ENCODE measurements at regions not wholly inside any gene's neighbourhood (a gene's known extent, or its start where the extent isn't known, plus 50 kb on each side); places are given as distances from the start of the nearest gene placed in this dataset.
A peak's percentile ranks its signal among the peaks of the same experiment; 100 is the strongest.

GRCh38 chr7:117972606-117973005, 99.4 kb upstream of the CTTNBP2 start:
- DNase-seq (ENCODE audit: low read depth), result no peak

GRCh38 chr7:117973975-117974374, 100.7 kb upstream of the CTTNBP2 start:
- no peak for DNase-seq (ENCODE audit: low read depth)

GRCh38 chr7:117974891-117975290, 101.7 kb upstream of the CTTNBP2 start:
- no peak for DNase-seq (ENCODE audit: low read depth)

- DNase-seq (ENCODE audit: low read depth), result no peak
Observed at GRCh38 chr7:117975476-117975875, 102.2 kb upstream of the CTTNBP2 start.

- DNase-seq (ENCODE audit: low read depth), result no peak
Observed at GRCh38 chr7:117979954-117980497, 106.8 kb upstream of the CTTNBP2 start.

GRCh38 chr7:117982071-117983055, 109.1 kb upstream of the CTTNBP2 start:
- DNase-seq (ENCODE audit: low read depth), result no peak

GRCh38 chr7:117986645-117987269, 113.5 kb upstream of the CTTNBP2 start:
- no peak for DNase-seq (ENCODE audit: low read depth)

- no peak for DNase-seq (ENCODE audit: low read depth)
Observed at GRCh38 chr7:117990834-117991233, 117.6 kb upstream of the CTTNBP2 start.

GRCh38 chr7:117992635-117993376, 119.6 kb upstream of the CTTNBP2 start:
- DNase-seq (ENCODE audit: low read depth), result no peak

- DNase-seq (ENCODE audit: low read depth), result peak; percentile 74
Observed at GRCh38 chr7:117993377-117994003, 120.2 kb upstream of the CTTNBP2 start.

GRCh38 chr7:117995850-117996650, 122.8 kb upstream of the CTTNBP2 start:
- peak; percentile 53 for DNase-seq (ENCODE audit: low read depth)

- DNase-seq (ENCODE audit: low read depth), result peak; percentile 75
Observed at GRCh38 chr7:117997862-117998825, 124.9 kb upstream of the CTTNBP2 start.

- DNase-seq (ENCODE audit: low read depth), result no peak
Observed at GRCh38 chr7:118000480-118001202, 127.4 kb upstream of the CTTNBP2 start.

GRCh38 chr7:118003476-118003875, 130.2 kb upstream of the CTTNBP2 start:
- no peak for DNase-seq (ENCODE audit: low read depth)

GRCh38 chr7:118005026-118005425, 131.8 kb upstream of the CTTNBP2 start:
- no peak for DNase-seq (ENCODE audit: low read depth)

GRCh38 chr7:118006979-118007378, 133.7 kb upstream of the CTTNBP2 start:
- DNase-seq (ENCODE audit: low read depth), result no peak

- DNase-seq (ENCODE audit: low read depth), result no peak
Observed at GRCh38 chr7:118009419-118009818, 136.2 kb upstream of the CTTNBP2 start.

GRCh38 chr7:118011652-118012051, 138.4 kb upstream of the CTTNBP2 start:
- no peak for DNase-seq (ENCODE audit: low read depth)
